ENCODE measurements at regions not wholly inside any gene's neighbourhood (a gene's known extent, or its start where the extent isn't known, plus 50 kb on each side); places are given as distances from the start of the nearest gene placed in this dataset.

DNA sequence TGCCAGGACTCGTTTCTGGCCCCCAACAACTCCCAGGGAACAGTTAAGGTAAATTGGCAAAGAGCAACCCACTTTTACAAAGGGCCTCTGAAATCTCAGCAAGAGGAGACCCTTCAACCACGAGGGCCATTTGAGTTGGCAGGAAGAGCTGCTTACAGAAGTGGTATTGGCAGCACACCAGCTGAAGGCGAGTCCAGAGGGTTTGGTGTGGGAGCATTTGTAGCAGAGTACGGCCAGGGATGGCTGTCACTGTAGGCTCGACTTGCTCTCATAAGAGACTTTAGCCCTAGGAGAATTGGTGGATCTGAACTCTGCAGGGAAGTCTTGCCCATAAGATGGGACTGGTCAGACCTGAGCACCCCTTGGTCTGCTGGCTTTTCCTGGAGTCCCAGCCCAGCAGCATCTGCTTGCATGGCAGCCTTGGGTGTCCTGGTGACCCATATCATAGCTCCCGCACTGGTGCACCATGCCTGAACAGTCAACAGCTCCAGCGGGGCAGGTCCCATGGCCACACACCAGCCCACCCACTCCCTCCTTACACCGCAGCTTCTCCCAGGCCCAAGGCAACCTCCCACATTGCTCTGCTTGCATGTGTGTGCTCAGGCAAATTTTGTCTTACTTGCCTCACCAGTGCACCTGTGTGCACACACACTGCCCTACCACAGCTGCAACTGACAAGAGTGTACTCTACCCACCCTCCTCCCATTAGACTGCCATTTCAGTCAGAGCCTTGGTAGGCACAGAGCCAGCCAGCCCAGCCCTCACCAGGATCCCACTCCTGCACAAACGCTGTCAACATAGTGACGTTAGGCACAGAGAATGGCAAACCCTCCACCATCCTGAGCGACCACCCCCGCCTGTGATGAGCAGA lies 861.6 kb upstream of the DPPA4 start:
- H3K9ac ChIP-seq (ENCODE audit: low read length) = no peak overlapping the region
- no peaks in the 10 kb centered on the region for H3K27me3 ChIP-seq (ENCODE audit: control insufficient read depth, insufficient read depth, low read length)
- H3K9me3 ChIP-seq (ENCODE audit: control insufficient read depth, insufficient read depth, low read depth, low read length) = no peaks in the 10 kb centered on the region
- no peaks in the 10 kb centered on the region for H3K4me1 ChIP-seq (ENCODE audit: control insufficient read depth, insufficient read depth, low read length)
- no peak overlapping the region for H3K4me3 ChIP-seq (ENCODE audit: low read depth, low read length)
- H3K36me3 ChIP-seq (ENCODE audit: control insufficient read depth, insufficient read depth, low read length) = no peaks in the 10 kb centered on the region
- H3K27ac ChIP-seq (ENCODE audit: low read depth, low read length) = no peak overlapping the region

DNA sequence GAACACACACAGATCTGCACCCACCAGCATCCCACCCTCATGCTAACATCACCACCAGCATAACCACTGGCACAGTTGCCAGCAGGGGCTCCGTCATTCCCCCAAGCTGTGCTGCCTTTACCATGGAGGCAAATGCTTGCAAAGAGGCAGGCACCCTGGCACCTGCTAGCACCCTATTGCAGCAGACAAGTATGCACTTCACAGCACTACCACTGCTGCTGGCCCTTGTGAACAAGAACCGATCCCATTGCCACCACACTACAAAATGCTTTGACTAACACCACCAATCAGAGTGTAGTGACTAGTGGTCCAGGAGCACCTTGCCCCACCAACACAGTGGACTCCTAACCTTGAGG lies 862.2 kb upstream of the DPPA4 start:
- Histone ChIP-seq H3K4me3 (ENCODE audit: low read depth, low read length) (no peak overlapping the region), H3K27ac (ENCODE audit: low read depth, low read length) (no peak overlapping the region), H3K36me3 (ENCODE audit: control insufficient read depth, insufficient read depth, low read length) (no peaks in the 10 kb centered on the region), H3K27me3 (ENCODE audit: control insufficient read depth, insufficient read depth, low read length) (no peaks in the 10 kb centered on the region), H3K9ac (ENCODE audit: low read length) (no peak overlapping the region), H3K4me1 (ENCODE audit: control insufficient read depth, insufficient read depth, low read length) (no peaks in the 10 kb centered on the region), H3K9me3 (ENCODE audit: control insufficient read depth, insufficient read depth, low read depth, low read length) (no peaks in the 10 kb centered on the region)

DNA sequence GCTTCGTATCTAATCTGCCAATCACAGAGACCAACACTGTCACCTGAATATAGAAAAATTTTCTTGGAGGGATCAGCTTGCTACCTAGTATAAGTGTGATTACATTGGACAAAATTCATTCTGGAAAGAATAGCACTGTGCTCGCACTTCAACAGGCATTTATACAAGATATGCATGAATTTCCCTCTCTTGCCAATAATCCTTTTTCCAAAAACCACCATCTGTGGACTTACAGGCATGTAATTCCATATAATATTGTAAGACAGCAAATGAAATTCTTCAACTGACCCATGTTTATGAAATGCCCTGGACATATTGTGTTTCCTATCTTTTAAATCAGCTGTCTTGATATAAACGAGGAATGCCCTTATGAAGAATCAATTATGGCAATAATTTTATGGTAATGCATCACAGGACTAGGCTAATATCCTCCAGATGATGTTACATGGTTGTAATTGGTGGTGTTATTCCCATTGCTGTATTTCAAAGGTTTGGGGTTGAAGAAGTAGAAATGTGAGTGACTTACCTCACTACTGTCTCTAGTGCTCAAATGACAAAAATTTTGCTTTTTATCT lies 861.4 kb upstream of the NECTIN3 start:
- Histone ChIP-seq H3K4me1 (ENCODE audit: control insufficient read depth, insufficient read depth, low read length) (no peaks in the 10 kb centered on the region), H3K36me3 (ENCODE audit: control insufficient read depth, insufficient read depth, low read length) (no peaks in the 10 kb centered on the region), H3K27ac (ENCODE audit: low read depth, low read length) (no peak overlapping the region), H3K4me3 (ENCODE audit: low read depth, low read length) (no peak overlapping the region), H3K9ac (ENCODE audit: low read length) (no peak overlapping the region), H3K9me3 (ENCODE audit: control insufficient read depth, insufficient read depth, low read depth, low read length) (no peaks in the 10 kb centered on the region), H3K27me3 (ENCODE audit: control insufficient read depth, insufficient read depth, low read length) (no peaks in the 10 kb centered on the region)

DNA sequence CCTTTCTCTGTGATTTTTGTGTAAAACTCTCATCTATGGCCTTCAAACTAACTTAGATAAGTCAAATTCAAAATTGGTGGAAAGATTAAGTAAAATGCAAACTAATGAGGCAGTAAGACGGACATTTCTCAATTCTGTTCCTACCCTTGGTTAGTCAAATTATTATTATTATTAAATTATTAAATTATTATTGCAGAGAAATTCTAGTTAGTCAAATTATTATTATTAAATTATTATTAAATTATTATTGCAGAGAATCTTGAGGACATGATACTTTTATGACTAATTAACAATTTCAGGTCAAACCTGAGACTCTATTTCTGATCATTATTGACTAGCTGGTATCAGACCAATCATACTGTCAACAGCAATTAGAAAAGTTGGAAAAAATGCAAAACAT lies 845.0 kb upstream of the NECTIN3 start:
- Histone ChIP-seq H3K27ac (ENCODE audit: low read depth, low read length) (no peak overlapping the region), H3K4me1 (ENCODE audit: control insufficient read depth, insufficient read depth, low read length) (no peaks in the 10 kb centered on the region), H3K36me3 (ENCODE audit: control insufficient read depth, insufficient read depth, low read length) (no peaks in the 10 kb centered on the region), H3K27me3 (ENCODE audit: control insufficient read depth, insufficient read depth, low read length) (no peaks in the 10 kb centered on the region), H3K9ac (ENCODE audit: low read length) (no peak overlapping the region), H3K4me3 (ENCODE audit: low read depth, low read length) (no peak overlapping the region), H3K9me3 (ENCODE audit: control insufficient read depth, insufficient read depth, low read depth, low read length) (no peaks in the 10 kb centered on the region)

DNA sequence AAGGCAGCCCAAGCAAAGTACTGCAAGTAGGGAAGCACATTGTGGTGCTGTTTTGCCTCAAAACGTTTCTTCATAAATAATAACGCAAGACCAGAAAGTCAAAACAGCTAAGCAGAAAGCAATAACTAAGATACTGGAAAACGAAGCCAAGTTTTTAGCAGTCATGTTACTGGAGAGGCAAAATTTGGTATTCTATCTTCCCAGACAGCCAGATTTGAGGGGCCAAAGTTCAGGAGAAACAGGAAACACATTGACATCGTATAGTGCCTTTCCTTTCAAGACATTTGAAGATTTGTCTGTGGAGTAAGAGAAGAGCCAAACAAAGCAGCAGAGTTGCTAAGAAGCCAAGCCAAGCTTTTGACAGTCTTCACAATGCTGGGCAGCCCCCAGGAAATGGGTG lies 843.6 kb upstream of the NECTIN3 start:
- Histone ChIP-seq H3K4me3 (ENCODE audit: low read depth, low read length) (no peak overlapping the region), H3K27me3 (ENCODE audit: control insufficient read depth, insufficient read depth, low read length) (no peaks in the 10 kb centered on the region), H3K9me3 (ENCODE audit: control insufficient read depth, insufficient read depth, low read depth, low read length) (no peaks in the 10 kb centered on the region), H3K36me3 (ENCODE audit: control insufficient read depth, insufficient read depth, low read length) (no peaks in the 10 kb centered on the region), H3K4me1 (ENCODE audit: control insufficient read depth, insufficient read depth, low read length) (no peaks in the 10 kb centered on the region), H3K27ac (ENCODE audit: low read depth, low read length) (no peak overlapping the region), H3K9ac (ENCODE audit: low read length) (no peak overlapping the region)

DNA sequence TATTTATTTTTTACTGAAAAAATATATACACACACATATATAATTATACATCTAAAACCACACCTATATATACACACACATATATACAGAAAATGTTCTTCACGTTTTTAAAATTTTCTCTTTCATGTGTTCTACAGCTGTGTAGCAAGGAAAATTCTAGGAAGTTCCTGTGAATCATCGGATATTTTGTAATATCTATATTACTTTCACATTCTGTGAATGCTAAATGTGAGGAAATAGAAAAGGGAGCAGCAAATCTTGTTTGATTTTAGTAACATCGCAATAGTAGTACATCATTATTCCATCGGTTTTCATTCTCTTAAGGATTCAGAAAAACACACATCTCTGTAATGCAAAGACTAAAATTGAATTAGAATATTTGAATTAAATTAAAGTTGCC lies 836.8 kb upstream of the NECTIN3 start:
- no peak overlapping the region for H3K27ac ChIP-seq (ENCODE audit: low read depth, low read length)
- no peaks in the 10 kb centered on the region for H3K27me3 ChIP-seq (ENCODE audit: control insufficient read depth, insufficient read depth, low read length)
- peaks cover 20% of the 10 kb centered on the region for H3K4me1 ChIP-seq (ENCODE audit: control insufficient read depth, insufficient read depth, low read length)
- no peak overlapping the region for H3K9ac ChIP-seq (ENCODE audit: low read length)
- no peak overlapping the region for H3K4me3 ChIP-seq (ENCODE audit: low read depth, low read length)
- no peaks in the 10 kb centered on the region for H3K9me3 ChIP-seq (ENCODE audit: control insufficient read depth, insufficient read depth, low read depth, low read length)
- H3K36me3 ChIP-seq (ENCODE audit: control insufficient read depth, insufficient read depth, low read length) = no peaks in the 10 kb centered on the region

DNA sequence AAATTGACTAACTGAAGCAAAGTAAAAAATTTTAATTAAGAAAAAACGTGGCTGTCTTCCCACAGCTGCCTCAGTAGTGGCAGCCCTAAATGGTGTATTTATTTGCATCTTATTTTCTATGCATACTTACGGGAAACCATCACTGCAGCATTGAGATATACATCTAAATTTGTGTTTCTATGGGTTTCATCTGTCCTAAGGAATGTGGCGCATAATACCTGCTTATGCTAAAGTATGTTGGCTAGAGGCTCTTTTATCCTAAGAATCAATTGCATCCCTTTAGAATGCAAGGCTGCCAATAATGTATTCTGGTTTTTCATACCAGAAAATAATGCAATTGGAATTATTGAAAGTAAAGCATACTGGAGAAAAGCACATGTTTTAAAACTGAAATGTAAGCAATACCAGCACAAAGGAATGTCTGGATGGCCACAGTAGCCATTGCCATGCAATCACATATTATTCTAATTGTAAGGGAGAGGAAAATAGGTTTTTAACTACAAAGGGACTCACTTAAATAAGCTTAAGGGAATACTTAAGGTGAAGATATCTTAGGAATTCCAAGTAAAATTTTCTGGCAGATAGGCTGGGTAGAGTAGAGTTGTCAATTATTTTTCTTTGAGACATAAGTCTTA lies 834.5 kb upstream of the NECTIN3 start:
- Histone ChIP-seq H3K4me1 (ENCODE audit: control insufficient read depth, insufficient read depth, low read length) (peaks cover 20% of the 10 kb centered on the region), H3K27ac (ENCODE audit: low read depth, low read length) (peak overlapping the region; percentile 25; the same call in 1 of the 2 replicates), H3K9ac (ENCODE audit: low read length) (no peak overlapping the region), H3K27me3 (ENCODE audit: control insufficient read depth, insufficient read depth, low read length) (no peaks in the 10 kb centered on the region), H3K4me3 (ENCODE audit: low read depth, low read length) (no peak overlapping the region), H3K36me3 (ENCODE audit: control insufficient read depth, insufficient read depth, low read length) (no peaks in the 10 kb centered on the region), H3K9me3 (ENCODE audit: control insufficient read depth, insufficient read depth, low read depth, low read length) (no peaks in the 10 kb centered on the region)

DNA sequence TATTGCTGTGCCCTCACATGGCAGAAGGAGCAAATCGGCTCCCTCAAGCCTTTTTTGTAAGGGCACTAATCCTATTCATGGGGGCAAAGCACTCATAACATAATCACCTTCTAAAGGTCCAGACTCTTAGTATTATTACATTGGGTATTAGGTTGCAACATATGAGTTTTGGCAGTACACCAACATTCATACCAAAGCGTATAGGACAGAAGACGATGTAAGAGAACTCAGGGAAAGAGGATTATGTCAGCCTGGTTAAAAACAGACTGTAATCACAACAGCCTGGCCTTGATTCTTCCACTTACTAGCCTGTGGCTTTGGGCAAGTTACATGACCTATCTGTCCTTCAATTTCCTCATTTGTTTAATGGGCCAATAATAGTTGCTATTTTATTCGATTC lies 828.5 kb upstream of the NECTIN3 start:
- no peaks in the 10 kb centered on the region for H3K4me1 ChIP-seq (ENCODE audit: control insufficient read depth, insufficient read depth, low read length)
- H3K4me3 ChIP-seq (ENCODE audit: low read depth, low read length) = no peak overlapping the region
- no peak overlapping the region for H3K9ac ChIP-seq (ENCODE audit: low read length)
- H3K36me3 ChIP-seq (ENCODE audit: control insufficient read depth, insufficient read depth, low read length) = no peaks in the 10 kb centered on the region
- no peak overlapping the region for H3K27ac ChIP-seq (ENCODE audit: low read depth, low read length)
- no peaks in the 10 kb centered on the region for H3K9me3 ChIP-seq (ENCODE audit: control insufficient read depth, insufficient read depth, low read depth, low read length)
- no peaks in the 10 kb centered on the region for H3K27me3 ChIP-seq (ENCODE audit: control insufficient read depth, insufficient read depth, low read length)

DNA sequence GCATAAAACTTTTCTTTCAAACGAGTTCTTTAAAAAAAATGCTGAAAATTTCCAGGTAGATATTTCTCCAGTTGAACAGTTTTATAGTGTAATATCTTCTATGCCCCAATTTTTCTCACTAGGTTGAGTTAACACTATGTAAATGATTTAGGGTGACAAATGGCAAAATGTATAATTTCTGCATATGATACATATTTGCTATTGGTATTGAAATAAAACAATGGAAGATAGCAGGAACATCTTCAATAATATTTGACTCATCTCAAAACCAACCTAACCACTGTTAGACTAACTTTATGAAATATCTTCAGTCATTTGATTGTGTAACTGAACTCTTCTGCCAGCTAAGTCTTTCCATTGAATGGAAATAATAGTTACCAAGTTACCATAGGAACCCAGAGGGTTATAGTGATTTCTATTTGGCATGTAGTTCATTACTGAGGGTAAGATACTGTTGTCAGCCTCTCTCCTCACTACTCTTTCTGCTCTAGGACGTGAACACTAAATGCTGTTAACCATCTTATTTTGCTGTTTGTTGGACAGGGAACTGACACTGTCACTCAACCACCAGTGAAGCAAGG lies 824.7 kb upstream of the NECTIN3 start:
- H3K9me3 ChIP-seq (ENCODE audit: control insufficient read depth, insufficient read depth, low read depth, low read length) = no peaks in the 10 kb centered on the region
- no peak overlapping the region for H3K4me3 ChIP-seq (ENCODE audit: low read depth, low read length)
- no peak overlapping the region for H3K9ac ChIP-seq (ENCODE audit: low read length)
- H3K27me3 ChIP-seq (ENCODE audit: control insufficient read depth, insufficient read depth, low read length) = no peaks in the 10 kb centered on the region
- H3K27ac ChIP-seq (ENCODE audit: low read depth, low read length) = no peak overlapping the region
- H3K36me3 ChIP-seq (ENCODE audit: control insufficient read depth, insufficient read depth, low read length) = no peaks in the 10 kb centered on the region
- no peaks in the 10 kb centered on the region for H3K4me1 ChIP-seq (ENCODE audit: control insufficient read depth, insufficient read depth, low read length)

DNA sequence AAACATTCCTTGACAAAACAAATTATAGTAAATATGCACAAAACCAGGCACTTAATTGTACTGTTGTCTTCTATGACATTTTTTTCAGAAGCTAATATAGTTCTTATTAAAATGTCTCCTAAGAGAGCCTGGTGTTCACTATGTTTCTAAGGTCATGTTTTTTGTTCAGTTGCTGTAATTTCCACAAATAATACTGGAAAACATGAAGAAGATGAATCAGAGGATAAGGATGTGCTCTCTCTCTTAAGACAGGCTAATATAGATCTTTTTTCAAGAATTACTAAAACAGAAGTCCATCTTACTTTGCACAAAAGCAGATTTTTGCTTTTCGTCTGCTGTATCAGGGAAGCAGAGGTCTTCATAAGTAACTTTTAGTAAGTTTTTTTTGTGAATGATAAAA lies 823.0 kb upstream of the NECTIN3 start:
- Histone ChIP-seq H3K27me3 (ENCODE audit: control insufficient read depth, insufficient read depth, low read length) (no peaks in the 10 kb centered on the region), H3K9ac (ENCODE audit: low read length) (no peak overlapping the region), H3K4me3 (ENCODE audit: low read depth, low read length) (no peak overlapping the region), H3K36me3 (ENCODE audit: control insufficient read depth, insufficient read depth, low read length) (no peaks in the 10 kb centered on the region), H3K27ac (ENCODE audit: low read depth, low read length) (no peak overlapping the region), H3K9me3 (ENCODE audit: control insufficient read depth, insufficient read depth, low read depth, low read length) (no peaks in the 10 kb centered on the region), H3K4me1 (ENCODE audit: control insufficient read depth, insufficient read depth, low read length) (no peaks in the 10 kb centered on the region)

DNA sequence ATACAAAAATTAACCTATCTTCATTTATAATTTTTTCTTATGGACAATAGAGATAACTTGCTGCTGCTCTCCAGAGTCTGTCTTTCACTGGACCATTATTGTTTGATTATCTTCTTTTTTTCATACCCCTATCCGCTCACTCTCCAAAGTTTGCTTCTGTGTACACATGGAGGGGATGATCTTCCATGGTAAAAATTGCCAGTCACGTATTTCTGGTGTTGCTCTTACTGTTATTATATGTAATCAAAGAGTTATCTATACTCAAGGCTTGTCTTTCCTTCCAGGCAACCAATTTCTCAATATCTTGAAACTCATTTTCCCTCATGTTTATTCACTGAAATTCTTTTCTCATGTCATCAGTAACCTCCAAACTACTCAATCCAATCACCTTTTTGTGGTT lies 817.8 kb upstream of the NECTIN3 start:
- Histone ChIP-seq H3K27ac (ENCODE audit: low read depth, low read length) (no peak overlapping the region), H3K4me3 (ENCODE audit: low read depth, low read length) (no peak overlapping the region), H3K4me1 (ENCODE audit: control insufficient read depth, insufficient read depth, low read length) (no peaks in the 10 kb centered on the region), H3K9ac (ENCODE audit: low read length) (no peak overlapping the region), H3K36me3 (ENCODE audit: control insufficient read depth, insufficient read depth, low read length) (no peaks in the 10 kb centered on the region), H3K9me3 (ENCODE audit: control insufficient read depth, insufficient read depth, low read depth, low read length) (no peaks in the 10 kb centered on the region), H3K27me3 (ENCODE audit: control insufficient read depth, insufficient read depth, low read length) (no peaks in the 10 kb centered on the region)

Measured in HUES6 (cell line).